ENCODE measurements at regions not wholly inside any gene's neighbourhood (a gene's known extent, or its start where the extent isn't known, plus 50 kb on each side); places are given as distances from the start of the nearest gene placed in this dataset.
"Not testable (repeated sequence)": the region's sequence is repeated elsewhere in the genome, so short reads cannot be mapped to it uniquely, and the experiment has no call there.

DNA sequence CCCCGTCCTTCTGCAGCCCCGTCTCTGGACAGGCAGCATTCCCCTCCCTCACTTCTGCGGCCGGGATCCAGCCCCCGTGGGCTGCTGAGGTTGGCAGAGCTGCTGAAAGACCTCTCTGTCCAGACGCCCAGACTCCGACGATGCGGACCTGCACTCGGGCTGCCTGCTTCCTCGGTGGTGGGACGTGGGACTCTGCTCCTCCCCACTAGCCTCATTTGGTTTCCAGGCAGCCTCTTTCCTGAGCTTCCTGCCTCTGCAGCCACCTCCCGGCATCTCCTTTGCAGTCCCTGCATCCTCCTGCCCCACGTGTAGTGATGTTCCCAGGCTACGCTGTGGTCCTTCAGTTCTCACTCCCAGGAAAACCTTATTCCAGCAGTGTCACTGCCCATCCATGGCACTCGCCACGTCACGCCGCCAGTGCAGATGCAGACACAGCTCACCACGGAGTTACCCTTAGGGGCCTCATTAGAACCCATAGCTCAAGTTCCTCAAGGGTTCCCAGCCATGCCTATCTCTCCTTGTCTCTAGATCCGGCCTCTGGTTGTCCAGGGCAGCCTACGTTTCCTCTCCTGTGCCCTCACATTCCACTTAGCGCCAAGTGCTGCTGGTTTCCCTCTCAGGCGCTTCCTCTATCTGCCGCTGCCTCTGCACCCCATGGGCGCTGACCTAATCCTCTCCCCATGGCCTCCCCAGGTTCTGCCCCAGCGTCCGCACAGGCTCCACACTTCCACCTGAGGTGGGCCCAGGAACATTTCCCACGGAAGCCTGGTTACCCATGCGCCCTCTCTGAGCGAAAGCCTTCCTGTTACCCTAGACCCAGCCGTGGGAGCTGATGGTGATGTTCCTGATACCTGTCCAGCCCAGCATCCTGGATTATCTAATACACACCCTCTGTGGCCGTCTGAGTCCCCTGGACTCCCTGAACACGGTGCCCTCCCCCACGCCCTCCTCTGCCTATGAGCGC, 318.3 kb upstream of the MYT1L start:
- DNase-seq = no peak

DNA sequence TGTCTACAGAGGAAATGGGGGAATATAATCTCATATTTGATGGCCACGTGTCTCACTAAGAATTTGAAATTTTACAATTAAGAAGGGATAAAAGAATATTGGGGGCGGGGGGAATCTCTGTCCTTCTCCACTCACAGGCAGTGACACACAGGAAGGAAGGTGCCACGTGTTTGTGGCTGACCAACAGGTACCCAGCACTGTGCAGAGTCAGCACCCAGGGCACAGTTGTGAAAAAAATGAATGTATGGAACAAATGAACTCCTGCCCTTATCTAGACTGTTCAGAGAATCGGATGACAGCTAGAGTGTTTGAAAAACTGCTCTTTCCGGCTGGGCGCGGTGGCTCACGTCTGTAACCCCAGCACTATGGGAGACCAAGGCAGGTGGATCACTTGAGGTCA, 317.0 kb upstream of the MYT1L start:
- DNase-seq = no peak

DNA sequence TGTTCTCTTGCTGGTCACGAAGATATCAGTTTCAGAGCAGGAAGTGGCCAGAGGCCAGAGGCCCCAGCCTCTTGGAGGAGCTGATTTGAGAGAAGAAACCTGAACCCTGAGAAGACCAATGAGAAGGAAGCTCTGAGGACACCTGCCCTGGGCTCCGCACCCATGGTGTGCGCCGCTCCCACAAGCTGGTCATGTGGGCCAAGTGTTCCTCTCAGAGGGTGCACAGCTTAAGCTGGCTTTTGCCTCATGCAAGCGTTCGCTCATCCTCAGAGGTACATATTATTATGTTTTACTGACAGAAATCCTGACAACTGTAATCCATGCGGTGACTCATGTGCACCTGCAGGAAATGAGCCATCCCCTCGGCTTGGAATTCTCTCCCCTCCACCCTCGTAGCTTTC, 316.1 kb upstream of the MYT1L start:
- DNase-seq = no peak

DNA sequence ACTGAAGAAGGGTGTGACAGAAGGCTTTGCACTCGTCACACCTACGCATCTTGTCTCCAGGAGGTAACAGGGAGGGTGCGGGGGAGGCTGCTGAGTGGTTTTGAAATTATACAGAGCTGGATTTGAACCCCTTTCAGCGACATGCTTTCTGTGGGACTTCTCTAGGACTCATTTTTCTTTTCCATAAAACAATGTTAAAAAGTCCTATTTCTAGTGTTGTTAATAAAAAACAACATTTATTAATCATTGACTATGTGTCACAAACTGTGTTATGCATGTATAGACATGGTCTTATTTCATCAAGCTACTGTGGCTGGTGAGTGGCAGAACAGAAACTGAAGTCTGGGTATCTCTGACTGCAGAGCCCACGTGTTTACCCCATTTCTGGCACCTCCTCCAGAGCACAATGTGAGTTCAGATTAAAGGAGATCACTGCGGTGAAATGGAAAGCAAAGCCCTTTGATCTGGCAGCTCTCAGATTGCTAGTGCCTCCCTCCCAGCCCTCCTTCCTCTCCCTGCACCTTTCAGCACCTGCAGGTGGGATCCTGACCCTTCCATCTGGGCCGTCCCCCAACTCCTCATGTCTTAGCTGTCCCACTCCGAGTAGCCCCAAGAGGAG, 315.5 kb upstream of the MYT1L start:
- peak; percentile 47 for DNase-seq

GRCh38 chr2:2645162-2645855, 314.2 kb upstream of the MYT1L start:
- no peak for DNase-seq

DNA sequence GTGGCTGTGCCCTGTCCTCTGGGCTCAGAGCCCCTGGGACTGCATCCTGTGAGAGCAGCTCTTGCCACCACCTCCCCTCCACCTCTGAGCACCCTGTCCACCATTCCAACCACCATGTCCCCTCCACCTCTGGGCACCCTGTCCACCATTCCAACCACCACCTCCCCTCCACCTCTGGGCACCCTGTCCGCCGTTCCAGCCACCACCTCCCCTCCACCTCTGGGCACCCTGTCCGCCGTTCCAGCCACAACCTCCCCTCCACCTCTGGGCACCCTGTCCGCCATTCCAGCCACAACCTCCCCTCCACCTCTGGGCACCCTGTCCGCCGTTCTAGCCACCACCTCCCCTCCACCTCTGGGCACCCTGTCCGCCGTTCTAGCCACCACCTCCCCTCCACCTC, 313.7 kb upstream of the MYT1L start:
- DNase-seq = not testable (repeated sequence)

GRCh38 chr2:2644040-2644439, 313.0 kb upstream of the MYT1L start:
- no peak for DNase-seq

- no peak for DNase-seq
Observed at GRCh38 chr2:2642906-2643890, 312.1 kb upstream of the MYT1L start.

- DNase-seq = no peak
Observed at GRCh38 chr2:2641541-2642410, 310.7 kb upstream of the MYT1L start.

- no peak for DNase-seq
Observed at GRCh38 chr2:2640818-2641217, 309.7 kb upstream of the MYT1L start.

GRCh38 chr2:2640371-2640770, 309.3 kb upstream of the MYT1L start:
- DNase-seq = no peak

- no peak for DNase-seq
Observed at GRCh38 chr2:2639251-2640139, 308.4 kb upstream of the MYT1L start.

DNA sequence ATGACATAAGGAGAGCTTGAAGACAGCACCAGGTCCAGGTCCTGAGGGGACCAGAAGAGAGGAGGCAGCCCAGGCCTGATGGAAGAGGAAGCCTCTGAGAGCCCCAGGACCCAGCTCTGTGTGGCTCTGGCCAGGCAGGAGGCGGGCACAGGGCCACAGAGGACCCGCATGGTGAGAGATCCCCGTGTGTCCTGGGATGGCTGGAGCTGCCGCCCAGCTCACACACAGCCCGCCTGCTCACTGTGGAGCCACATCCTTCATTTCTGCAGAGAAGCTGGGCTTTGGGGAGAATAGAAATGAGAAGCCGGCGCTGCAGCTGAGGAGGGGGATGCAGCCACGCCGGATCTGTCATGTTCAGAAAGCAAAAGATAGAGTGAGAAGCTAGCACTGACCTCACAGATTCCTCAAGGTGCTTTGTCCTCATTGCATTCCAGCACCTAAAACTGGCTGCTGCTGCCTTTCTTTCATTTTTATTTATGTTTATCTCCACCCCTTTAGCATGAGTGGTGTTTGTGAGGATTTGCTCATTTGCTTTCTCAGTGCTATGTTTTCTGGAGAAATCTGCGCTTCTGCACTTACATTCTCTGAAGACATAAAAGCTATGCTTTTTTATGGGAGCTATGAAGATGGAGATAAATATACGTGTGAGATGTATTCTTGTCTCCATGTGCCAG, 307.6 kb upstream of the MYT1L start:
- DNase-seq = no peak

- DNase-seq = no peak
Observed at GRCh38 chr2:2636813-2637212, 305.7 kb upstream of the MYT1L start.

GRCh38 chr2:2635025-2635528, 304.0 kb upstream of the MYT1L start:
- DNase-seq = no peak

GRCh38 chr2:2633017-2633416, 301.9 kb upstream of the MYT1L start:
- no peak for DNase-seq

DNA sequence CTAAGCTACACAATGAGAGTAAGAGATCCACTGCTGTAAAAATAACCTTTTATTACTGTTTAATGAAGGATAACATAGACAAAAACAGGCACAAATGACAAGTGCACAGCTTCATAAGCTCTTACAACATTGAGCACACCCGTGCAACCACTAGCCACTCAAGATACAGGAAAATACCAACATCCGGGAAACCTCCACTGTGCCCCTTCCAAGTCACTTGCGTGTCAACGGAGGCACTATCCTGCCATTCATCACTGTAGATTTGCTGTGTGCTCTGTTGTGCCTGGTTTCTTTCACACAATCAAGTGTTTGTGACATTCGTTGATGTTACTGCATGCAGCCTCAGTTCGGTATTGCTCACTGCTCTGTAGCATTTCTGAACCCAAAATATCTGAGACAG, 292.9 kb upstream of the MYT1L start:
- DNase-seq = no peak

DNA sequence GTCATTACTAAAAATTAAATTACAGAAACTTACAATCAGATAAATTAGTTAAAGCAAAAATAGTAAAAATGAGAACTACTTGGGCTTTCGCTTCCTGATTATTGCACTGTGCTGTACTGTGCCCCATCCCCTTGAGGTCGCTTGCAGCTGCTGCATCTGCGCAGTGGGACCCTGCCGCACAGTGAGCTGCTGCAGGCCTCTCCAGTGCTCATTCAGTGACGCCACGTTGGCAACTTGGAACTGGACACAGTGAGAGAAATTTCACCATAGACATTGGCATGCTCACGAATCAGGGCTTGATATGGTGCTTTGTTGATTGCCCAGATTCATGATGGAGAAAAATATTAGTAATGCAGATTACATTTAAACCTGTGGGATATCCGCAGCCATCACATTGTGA, 290.8 kb upstream of the MYT1L start:
- DNase-seq = no peak

DNA sequence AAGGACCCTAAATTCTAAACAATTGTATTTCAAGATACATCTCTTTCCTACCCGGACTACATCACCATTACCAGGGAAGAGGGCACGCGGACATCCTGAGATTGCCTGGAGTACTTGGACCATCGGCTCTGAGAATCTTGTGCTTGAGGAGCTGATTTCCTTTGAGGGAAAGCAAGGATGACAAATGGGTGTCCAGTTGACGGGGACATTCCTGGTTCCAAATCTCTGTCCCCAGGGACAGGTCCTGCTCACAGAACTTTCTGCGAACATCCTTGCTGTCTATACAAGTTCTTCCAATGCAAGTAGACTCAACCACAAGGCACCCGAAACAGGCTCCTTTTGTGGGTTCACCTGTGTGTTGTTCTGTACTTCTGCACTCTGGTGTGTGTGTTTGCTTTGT, 289.5 kb upstream of the MYT1L start:
- DNase-seq = no peak

DNA sequence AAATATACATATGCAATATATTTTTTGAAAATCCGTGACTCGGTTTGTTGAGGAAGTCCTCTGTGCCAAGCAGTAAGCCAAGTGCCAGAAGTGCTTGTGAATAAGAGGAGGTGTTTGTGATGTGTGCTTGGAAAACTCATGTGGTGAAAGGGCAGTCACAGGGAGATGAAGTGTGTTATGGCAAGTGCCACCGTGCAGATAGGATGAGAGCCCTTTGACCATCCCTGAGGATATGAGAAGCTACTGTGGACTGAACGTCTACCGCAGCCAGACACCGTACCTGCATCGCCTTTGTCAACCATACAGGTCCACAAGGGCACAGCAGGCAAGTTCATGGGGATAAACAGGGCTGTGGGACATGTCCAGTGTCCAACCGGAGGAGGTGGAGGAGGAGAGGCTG, 288.9 kb upstream of the MYT1L start:
- DNase-seq = no peak
